HPDE6-E6E7 (cell line): ENCODE measurements at regions not wholly inside any gene's neighbourhood (a gene's known extent, or its start where the extent isn't known, plus 50 kb on each side); places are given as distances from the start of the nearest gene placed in this dataset.

Experiments used
- DNase-seq: peaks from one replicate; pipeline ENCODE4 v3.0.0; 2011; ENCODE audit warnings: missing footprints; ENCODE audit errors: extremely low spot score

DNA sequence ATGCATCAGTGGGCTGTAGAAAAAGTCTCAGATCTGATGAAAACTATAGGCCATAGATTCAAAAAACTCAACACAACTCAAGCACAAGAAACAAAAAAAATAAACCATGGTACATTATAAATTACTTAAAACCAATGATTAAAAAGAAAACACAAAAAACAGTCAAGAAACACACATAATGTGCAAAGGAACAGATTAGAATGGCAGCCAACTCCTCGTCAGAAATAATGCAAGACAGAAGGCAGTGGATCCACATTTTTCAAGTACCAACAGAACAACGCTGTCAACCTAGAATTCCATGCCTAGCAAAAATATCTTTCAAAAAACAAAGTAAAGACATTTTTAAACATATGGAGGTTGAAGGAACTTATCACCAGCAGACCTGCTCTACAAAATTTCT, 69.7 kb downstream of the PSMB1 start:
- no peak for DNase-seq

- no peak for DNase-seq
Observed at GRCh38 chr6:170480050-170480692, 72.9 kb downstream of the PSMB1 start.

GRCh38 chr6:170476360-170476759, 76.7 kb downstream of the PSMB1 start:
- no peak for DNase-seq

GRCh38 chr6:170475118-170475517, 78.0 kb downstream of the PSMB1 start:
- DNase-seq = no peak

- no peak for DNase-seq
Observed at GRCh38 chr6:170473801-170474200, 79.3 kb downstream of the PSMB1 start.

DNA sequence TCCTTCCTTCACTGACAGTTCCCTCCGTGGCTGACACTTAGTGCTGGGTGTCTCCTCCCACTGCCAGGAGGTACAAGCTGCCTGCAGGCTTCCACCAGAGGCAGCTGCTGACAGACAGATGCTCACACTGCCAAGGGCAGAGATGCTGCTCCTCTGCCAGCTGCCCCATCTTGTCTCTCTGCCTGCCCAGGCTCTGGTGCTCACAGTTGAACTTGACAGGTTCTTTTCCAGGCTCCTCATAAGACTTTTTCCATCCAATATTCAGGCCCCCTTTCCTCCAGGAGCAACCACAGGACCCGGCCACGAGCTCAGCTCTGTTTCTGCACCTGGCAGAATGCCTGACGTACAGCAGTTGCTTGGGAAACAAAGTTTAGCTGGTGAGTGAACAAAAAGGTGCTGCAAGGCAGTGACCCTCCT, 79.8 kb downstream of the PSMB1 start:
- no peak for DNase-seq

DNA sequence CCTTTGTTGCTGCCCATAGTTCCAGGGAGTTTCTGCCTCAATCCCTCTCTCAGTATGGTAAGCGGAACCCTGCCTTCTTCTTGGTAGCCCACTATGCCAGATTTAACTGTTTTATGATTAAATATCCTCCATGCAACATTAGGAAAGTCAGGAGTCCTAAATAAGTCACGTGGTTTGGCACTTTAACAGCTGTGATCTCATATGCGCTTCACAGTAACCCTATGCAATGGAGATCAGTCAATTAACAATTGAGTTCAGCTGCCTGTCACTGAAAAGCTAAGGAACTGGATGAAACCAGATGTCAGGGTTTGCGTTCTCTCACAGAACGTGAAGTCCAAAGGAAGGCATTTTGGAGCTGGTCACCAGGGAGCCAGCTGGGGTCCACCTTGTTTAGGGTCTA, 81.6 kb downstream of the PSMB1 start:
- DNase-seq = no peak

- DNase-seq = no peak
Observed at GRCh38 chr6:170470734-170471133, 82.4 kb downstream of the PSMB1 start.

- no peak for DNase-seq
Observed at GRCh38 chr6:170464524-170464979, 88.6 kb downstream of the PSMB1 start.

- DNase-seq = no peak
Observed at GRCh38 chr6:170464080-170464479, 89.0 kb downstream of the PSMB1 start.

DNA sequence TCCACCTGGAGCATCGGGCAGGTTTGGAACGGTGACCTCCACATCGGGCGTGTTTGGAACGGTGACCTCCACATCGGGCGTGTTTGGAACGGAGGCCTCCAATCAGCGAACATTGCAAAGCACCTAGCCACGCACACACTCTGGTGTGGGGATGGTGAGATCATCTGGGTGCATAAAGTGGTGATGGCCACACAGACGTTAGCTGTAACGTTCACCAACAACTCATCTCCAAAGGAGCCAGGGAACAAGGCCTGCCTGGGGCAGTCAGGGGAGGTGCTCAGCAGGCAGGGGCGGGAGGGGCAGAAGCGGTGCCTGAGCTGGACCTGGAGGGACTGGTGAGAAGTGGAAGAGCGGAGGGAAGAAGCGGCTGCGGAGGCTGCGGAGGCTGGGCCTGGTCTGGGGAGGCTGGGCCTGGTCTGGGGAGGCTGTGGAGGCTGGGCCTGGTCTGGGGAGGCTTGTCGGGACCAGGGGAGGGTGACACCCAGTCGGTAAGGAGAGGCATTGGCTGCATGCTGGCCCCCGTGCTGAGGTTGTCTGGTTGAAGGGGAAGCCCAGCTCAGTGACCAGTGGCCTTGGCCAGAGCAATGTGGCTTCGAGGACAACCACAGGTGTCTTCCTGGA, 89.9 kb downstream of the PSMB1 start:
- no peak for DNase-seq

GRCh38 chr6:170462366-170463020, 90.6 kb downstream of the PSMB1 start:
- DNase-seq = no peak

GRCh38 chr6:170461556-170462365, 91.3 kb downstream of the PSMB1 start:
- DNase-seq = no peak

GRCh38 chr6:170461111-170461510, 92.0 kb downstream of the PSMB1 start:
- DNase-seq = no peak

DNA sequence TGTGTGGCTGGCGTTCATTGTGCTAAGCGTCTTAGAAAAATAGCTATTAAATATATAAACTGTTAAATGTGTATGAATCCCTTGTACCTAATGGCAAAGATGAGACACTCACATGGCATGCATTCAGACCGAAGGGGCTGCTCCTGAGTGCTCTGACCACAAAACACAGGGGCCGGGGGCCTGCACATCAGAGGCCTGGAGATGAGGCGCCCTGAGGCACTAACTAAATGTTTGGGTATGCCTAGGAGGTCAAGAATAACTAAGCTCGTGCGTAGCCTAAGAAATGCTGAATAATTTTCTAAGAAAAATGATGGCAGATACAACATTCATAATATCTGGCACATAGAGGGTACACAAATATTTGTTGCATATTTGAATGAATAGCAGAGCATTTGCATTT, 92.5 kb downstream of the PSMB1 start:
- no peak for DNase-seq

GRCh38 chr6:170459451-170459850, 93.7 kb downstream of the PSMB1 start:
- DNase-seq = peak; percentile 48

GRCh38 chr6:170456886-170457698, 96.0 kb downstream of the PSMB1 start:
- no peak for DNase-seq
